22Rv1 (cell line): ENCODE measurements at regions not wholly inside any gene's neighbourhood (a gene's known extent, or its start where the extent isn't known, plus 50 kb on each side); places are given as distances from the start of the nearest gene placed in this dataset.

ENCODE experiments used
- CTCF ChIP-seq: fragments of 450-650 bp; IDR thresholded peaks from 2 replicates; pipeline ENCODE4 v1.5.1; 2017; ENCODE audit warnings: mild to moderate bottlenecking
- ZFX ChIP-seq: fragments of 450-650 bp; IDR thresholded peaks from 2 replicates; pipeline ENCODE4 v1.6.1; 2017; ENCODE audit warnings: antibody characterized with exemption, borderline replicate concordance

GRCh38 chr17:5793157-5793556 is 208.8 kb upstream of the NLRP1 start:
- TF ChIP-seq CTCF (no peak), ZFX (no peak)
